ENCODE measurements at regions not wholly inside any gene's neighbourhood (a gene's known extent, or its start where the extent isn't known, plus 50 kb on each side); places are given as distances from the start of the nearest gene placed in this dataset.

GRCh38 chr9:88831713-88832407 lies 159.4 kb upstream of the S1PR3 start:
- TF ChIP-seq MAFK (IDR thresholded peaks at IDR 0.05; ENCODE audit: partially characterized antibody) (no peak), EP300 (IDR thresholded peaks at IDR 0.05) (no peak), CBX8 (IDR thresholded peaks at IDR 0.05) (no peak)
